ENCODE measurements at regions not wholly inside any gene's neighbourhood (a gene's known extent, or its start where the extent isn't known, plus 50 kb on each side); places are given as distances from the start of the nearest gene placed in this dataset.
A peak's percentile ranks its signal among the peaks of the same experiment; 100 is the strongest.

DNA sequence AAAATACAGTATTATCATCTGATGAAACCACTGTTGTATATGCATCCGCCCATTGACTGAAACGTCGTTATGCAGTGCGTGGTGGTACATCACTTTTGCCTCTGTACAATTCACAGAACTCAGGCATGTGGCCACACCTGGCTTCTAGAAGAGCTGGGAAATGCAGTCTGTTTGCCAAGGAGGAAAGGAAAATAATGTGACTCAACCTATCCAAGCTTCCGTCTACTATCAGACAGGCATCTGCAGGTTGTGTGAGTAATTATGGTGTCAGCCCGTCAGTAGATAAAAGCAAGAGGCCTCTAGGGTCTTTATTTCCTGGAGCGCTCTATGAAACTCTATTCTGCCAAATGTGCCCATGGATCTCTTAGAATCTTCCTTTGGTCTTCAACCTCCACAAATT is 111.6 kb downstream of the BBS10 start:
- H3K27ac ChIP-seq, result no peak overlapping the region
- TF ChIP-seq, protein P1, sequence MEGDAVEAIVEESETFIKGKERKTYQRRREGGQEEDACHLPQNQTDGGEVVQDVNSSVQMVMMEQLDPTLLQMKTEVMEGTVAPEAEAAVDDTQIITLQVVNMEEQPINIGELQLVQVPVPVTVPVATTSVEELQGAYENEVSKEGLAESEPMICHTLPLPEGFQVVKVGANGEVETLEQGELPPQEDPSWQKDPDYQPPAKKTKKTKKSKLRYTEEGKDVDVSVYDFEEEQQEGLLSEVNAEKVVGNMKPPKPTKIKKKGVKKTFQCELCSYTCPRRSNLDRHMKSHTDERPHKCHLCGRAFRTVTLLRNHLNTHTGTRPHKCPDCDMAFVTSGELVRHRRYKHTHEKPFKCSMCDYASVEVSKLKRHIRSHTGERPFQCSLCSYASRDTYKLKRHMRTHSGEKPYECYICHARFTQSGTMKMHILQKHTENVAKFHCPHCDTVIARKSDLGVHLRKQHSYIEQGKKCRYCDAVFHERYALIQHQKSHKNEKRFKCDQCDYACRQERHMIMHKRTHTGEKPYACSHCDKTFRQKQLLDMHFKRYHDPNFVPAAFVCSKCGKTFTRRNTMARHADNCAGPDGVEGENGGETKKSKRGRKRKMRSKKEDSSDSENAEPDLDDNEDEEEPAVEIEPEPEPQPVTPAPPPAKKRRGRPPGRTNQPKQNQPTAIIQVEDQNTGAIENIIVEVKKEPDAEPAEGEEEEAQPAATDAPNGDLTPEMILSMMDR (conservative IDR thresholded peaks at IDR 0.05), result no peak

DNA sequence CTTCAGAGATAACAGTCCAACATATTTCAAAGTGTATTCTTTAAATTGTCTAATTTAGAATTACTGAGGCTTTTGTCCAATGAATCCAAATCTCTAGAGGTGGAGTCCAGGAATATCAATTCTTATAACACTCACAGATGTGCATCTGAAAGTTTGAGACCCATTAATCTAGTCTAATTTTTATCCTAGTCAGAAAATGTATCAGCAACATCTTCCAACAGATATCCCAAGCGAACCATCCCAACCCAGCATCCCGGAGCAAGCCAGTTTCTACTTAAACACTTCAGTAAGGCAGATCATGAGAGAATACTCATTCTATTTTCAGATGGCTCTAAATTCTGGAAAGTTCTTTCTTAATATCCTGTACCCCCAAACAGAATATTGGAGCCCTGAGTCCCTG is 113.5 kb downstream of the BBS10 start:
- TF ChIP-seq, protein P1 (conservative IDR thresholded peaks at IDR 0.05), result no peak
- no peak overlapping the region for H3K27ac ChIP-seq

DNA sequence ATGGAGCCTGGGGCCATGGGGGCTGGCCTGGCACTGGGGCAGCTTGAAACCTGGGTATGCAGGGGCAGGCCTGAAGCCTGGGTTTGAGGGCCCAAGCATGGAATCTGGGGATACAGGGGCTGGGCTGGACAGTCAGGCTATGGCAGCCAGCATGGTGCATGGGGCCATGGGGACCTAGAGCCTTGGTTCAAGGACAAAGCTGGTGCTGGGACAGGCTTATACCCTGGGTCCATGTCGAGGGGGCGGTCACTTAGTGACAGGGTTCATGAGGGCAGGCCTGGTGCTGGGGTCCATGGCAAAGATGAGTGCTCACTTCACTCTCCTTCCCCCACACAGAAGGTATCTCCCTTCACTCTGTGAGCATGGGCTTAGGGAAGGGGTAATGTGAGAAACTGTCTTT is 116.2 kb downstream of the BBS10 start:
- H3K27ac ChIP-seq, result no peak overlapping the region
- TF ChIP-seq, protein P1 (conservative IDR thresholded peaks at IDR 0.05), result no peak

DNA sequence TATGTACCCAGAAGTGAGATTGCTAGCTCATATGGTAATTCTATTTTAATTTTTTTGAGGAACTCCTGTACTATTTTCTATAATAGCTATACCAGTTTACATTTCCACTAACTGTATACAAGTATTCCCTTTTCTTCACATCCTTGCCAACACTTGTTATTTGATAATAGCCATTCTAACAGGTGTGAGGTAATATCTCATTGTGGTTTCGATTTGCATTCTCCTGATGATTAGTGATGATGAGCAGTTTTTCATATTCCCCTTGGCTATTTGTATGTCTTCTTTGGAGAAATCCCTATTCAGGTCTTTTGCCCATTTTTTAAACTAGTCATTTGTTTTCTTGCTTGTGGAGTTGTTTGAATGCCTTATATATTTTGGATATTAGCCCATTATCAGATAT is 121.3 kb downstream of the BBS10 start:
- TF ChIP-seq, protein P1 (conservative IDR thresholded peaks at IDR 0.05), result no peak
- no peak overlapping the region for H3K27ac ChIP-seq

DNA sequence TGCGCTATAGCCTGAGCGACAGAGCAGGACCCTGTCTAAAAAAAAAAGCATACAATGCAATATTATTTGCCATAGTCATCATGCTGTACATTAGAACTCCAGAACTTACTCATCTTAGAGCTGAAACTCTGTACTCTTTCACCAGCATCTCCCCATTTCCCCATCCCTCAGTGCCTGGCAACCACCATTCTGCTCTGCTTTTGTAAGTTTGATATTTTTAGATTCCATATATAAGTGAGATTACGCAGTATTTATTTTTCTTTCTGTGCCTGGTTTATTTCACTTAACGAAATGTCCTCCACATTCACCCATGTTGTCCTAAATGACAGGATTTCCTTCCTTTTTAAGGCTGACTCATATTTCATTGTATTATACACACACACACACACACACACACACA is 121.8 kb downstream of the BBS10 start:
- H3K27ac ChIP-seq, result no peak overlapping the region
- TF ChIP-seq, protein P1 (conservative IDR thresholded peaks at IDR 0.05), result no peak

DNA sequence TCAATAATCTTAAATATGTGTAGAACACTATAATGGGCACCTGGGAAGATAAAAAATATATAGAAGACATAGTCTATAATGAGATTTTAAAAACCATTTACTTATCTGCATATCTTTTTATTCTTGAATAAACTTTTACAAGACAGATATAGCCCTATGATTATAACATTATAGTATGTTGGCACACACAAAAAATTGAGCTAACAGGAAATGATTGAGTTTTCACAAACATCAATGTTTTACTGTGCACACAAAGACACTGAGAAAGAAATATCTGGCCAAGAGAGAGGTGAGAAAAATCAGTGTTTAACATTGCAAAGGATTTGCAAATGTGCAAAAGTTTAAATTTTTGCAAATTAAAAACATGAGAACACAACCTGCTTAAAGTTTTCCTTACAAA is 124.3 kb downstream of the BBS10 start:
- H3K27ac ChIP-seq, result peak overlapping the region; percentile 52

DNA sequence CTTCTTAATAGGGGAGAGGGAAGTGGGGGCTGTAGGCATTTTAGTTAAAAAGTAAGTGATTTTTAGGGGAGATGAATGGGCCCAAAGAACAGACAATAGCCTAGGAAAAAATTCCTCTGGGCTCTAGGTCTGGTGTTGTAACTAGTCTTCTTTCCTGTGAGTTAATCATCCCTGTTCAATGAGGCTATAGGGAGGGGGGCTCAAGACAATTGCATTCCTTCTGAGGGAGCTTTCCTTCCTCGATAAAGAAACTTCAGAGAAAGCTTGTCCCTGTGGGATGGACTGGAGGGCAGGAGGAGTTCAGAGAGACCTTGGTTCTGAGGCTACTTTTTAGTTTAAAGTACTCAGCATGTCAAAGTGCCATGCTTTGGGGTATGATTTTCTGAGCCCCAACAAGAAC is 127.2 kb downstream of the BBS10 start:
- TF ChIP-seq, protein P1 (conservative IDR thresholded peaks at IDR 0.05), result no peak
- H3K27ac ChIP-seq, result no peak overlapping the region

More for the DNA sequence above, 124.3 kb downstream of the BBS10 start:
- TF ChIP-seq, protein P1 (conservative IDR thresholded peaks at IDR 0.05), result no peak

DNA sequence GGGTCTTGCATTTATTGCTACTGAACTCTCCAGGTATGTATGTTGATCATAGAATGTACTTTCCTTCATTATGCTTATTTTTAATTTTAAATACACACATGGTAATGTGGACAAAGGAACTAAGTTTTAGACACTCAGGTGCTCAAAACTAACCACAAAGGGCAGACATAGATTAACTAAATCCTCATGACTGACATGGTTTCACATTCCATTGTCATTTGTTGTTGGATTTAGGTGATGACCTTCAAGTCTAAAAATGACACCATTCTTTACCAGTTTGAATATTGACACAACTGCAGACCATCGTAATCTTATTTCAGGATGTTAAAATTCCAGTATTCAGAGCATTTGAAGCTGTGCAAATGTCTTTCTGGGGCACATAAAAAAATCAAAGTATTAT is 128.4 kb downstream of the BBS10 start:
- no peak overlapping the region for H3K27ac ChIP-seq
- TF ChIP-seq, protein P1 (conservative IDR thresholded peaks at IDR 0.05), result no peak

Data from VCaP (cell line).